ENCODE measurements at regions not wholly inside any gene's neighbourhood (a gene's known extent, or its start where the extent isn't known, plus 50 kb on each side); places are given as distances from the start of the nearest gene placed in this dataset. TPM values are rescaled to one million over a fixed set of nuclear protein-coding genes. Genes with fewer than 3 reads are reported as not detected.

GRCh38 chr2:238796223-238796885, 51.5 kb upstream of the TWIST2 start:
- no peaks in the 10 kb centered on the region for H4K20me1 ChIP-seq (ENCODE audit: insufficient read depth, low read length)
- ChIA-PET CTCF (ENCODE audit: unreplicated experiment) (interaction anchor here (0.6 kb wide), 1 partner anchor 77 kb away, joined by 3 read pairs; no protein-coding TSS in a partner anchor), POLR2A (no interaction called here)
- no peaks in the 10 kb centered on the region for H3K79me2 ChIP-seq (ENCODE audit: insufficient read depth, low read depth, low read length)
- no peak overlapping the region for H3K27ac ChIP-seq (ENCODE audit: low read depth, low read length, poor library complexity, severe bottlenecking)
- no TSS peak for BruUV-seq (replicated peaks)
- no peaks in the 10 kb centered on the region for H3K4me1 ChIP-seq (ENCODE audit: insufficient read depth, low read length, poor library complexity, severe bottlenecking)
- H3K9me2 ChIP-seq (ENCODE audit: insufficient read depth, low read length): no peaks in the 10 kb centered on the region
- no peak overlapping the region for H3K4me3 ChIP-seq (ENCODE audit: low read depth, low read length, poor library complexity, severe bottlenecking)
- DNase-seq (ENCODE audit: low spot score): no peak
- intact Hi-C loops (cut with micrococcal nuclease; ENCODE audit: unreplicated experiment): no loop called here
- H2AFZ ChIP-seq (ENCODE audit: low read length): no peak overlapping the region
- no peak overlapping the region for H3K4me2 ChIP-seq (ENCODE audit: low read length)
- no peak for TF ChIP-seq CTCF (conservative IDR thresholded peaks at IDR 0.05; ENCODE audit: low read length)
- no peak for TF ChIP-seq EZH2phosphoT487 (IDR thresholded peaks at IDR 0.05; ENCODE audit: borderline replicate concordance, low read depth, low read length)
- no peaks in the 10 kb centered on the region for H3K9me3 ChIP-seq (ENCODE audit: low read length)
- no peaks in the 10 kb centered on the region for H3K36me3 ChIP-seq (ENCODE audit: insufficient read depth, low read length)

GRCh38 chr2:238797537-238797936, 50.3 kb upstream of the TWIST2 start:
- no peak for DNase-seq (ENCODE audit: low spot score)
- CTCF ChIA-PET (ENCODE audit: unreplicated experiment): no interaction called here
- intact Hi-C loops (cut with micrococcal nuclease; ENCODE audit: unreplicated experiment): no loop called here
- no peak overlapping the region for H2AFZ ChIP-seq (ENCODE audit: low read length)
- H3K27ac ChIP-seq (ENCODE audit: low read depth, low read length, poor library complexity, severe bottlenecking): no peak overlapping the region
- H3K79me2 ChIP-seq (ENCODE audit: insufficient read depth, low read depth, low read length): no peaks in the 10 kb centered on the region
- no peaks in the 10 kb centered on the region for H3K36me3 ChIP-seq (ENCODE audit: insufficient read depth, low read length)
- H3K4me2 ChIP-seq (ENCODE audit: low read length): no peak overlapping the region
- TF ChIP-seq EZH2phosphoT487 (IDR thresholded peaks at IDR 0.05; ENCODE audit: borderline replicate concordance, low read depth, low read length) (no peak), CTCF (conservative IDR thresholded peaks at IDR 0.05; ENCODE audit: low read length) (no peak)
- H3K4me3 ChIP-seq (ENCODE audit: low read depth, low read length, poor library complexity, severe bottlenecking): no peak overlapping the region
- H3K4me1 ChIP-seq (ENCODE audit: insufficient read depth, low read length, poor library complexity, severe bottlenecking): no peaks in the 10 kb centered on the region
- BruUV-seq (replicated peaks): no TSS peak
- H3K9me3 ChIP-seq (ENCODE audit: low read length): no peaks in the 10 kb centered on the region
- POLR2A ChIA-PET: no interaction called here
- H4K20me1 ChIP-seq (ENCODE audit: insufficient read depth, low read length): no peaks in the 10 kb centered on the region
- no peaks in the 10 kb centered on the region for H3K9me2 ChIP-seq (ENCODE audit: insufficient read depth, low read length)

Small RNA genes lying in the stretch of these regions (small RNA-seq; reads per million reads assigned to genes)
- gene AC113618.1: not detected

Measured in OCI-LY7 (cell line).